Stomach (tissue), 8 donors: ENCODE measurements at regions not wholly inside any gene's neighbourhood (a gene's known extent, or its start where the extent isn't known, plus 50 kb on each side); places are given as distances from the start of the nearest gene placed in this dataset.

Experiments
- DNase-seq, 2 donors: peaks; one replicate each; pipeline versions ENCODE4 v3.0.0 to v3.0.0-alpha.2; 2013 to 2019
- H3K27ac ChIP-seq, 5 donors: fragments of 200-600 bp in 4 of 5; sonication (generic) in 4 of 5; one replicate each; pipeline ENCODE4 v1.5.1; 2013 to 2019; ENCODE audit warnings: mild to moderate bottlenecking in 1 of 5, moderate library complexity in 1 of 5
- H3K27me3 ChIP-seq, 3 donors: fragments of 200-600 bp; sonication (generic); one replicate each; pipeline ENCODE4 v1.5.1; 2017 to 2019; ENCODE audit warnings: mixed run types in 1 of 3
- H3K36me3 ChIP-seq, 4 donors: fragments of 200-600 bp; sonication (generic); 1 replicate in 3 of 4; 2 replicates in 1 of 4; pipeline ENCODE4 v1.5.1; 2016 to 2019
- H3K4me1 ChIP-seq, 4 donors: fragments of 200-600 bp; sonication (generic); one replicate each; pipeline ENCODE4 v1.5.1; 2016 to 2019
- H3K4me3 ChIP-seq, 4 donors: fragments of 200-600 bp; sonication (generic) in 3 of 4; one replicate each; pipeline ENCODE4 v1.5.1; 2016 to 2019; ENCODE audit warnings: mild to moderate bottlenecking in 1 of 4
- H3K9me3 ChIP-seq, 4 donors: fragments of 200-600 bp; sonication (generic); one replicate each; pipeline ENCODE4 v1.5.1; 2016 to 2019
- EP300 ChIP-seq: sonication (generic); formaldehyde crosslinking; IDR thresholded peaks from one replicate; pipeline ENCODE4 v1.6.1; 2017; ENCODE audit warnings: antibody characterized with exemption
- POLR2A ChIP-seq, 4 donors: fragments of 450-650 bp; IDR thresholded peaks; one replicate each; pipeline ENCODE4 v1.6.1; 2016; ENCODE audit warnings: antibody characterized with exemption in 4 of 4, control low read depth in 2 of 4, mild to moderate bottlenecking in 1 of 4, moderate library complexity in 1 of 4
- POLR2AphosphoS5 ChIP-seq, 3 donors: sonication (generic); formaldehyde crosslinking; IDR thresholded peaks; one replicate each; pipeline ENCODE4 v1.6.1; 2016; ENCODE audit warnings: antibody characterized with exemption in 3 of 3
- WGBS, 5 donors: extraction: QIAGEN DNeasy Blood & Tissue Kit in 3 of 5; methylation state at CpG; one replicate each; pipeline versions ENCODE4 v1.1.5 to v1.1.7; 2013 to 2018; 5-methylcytosine and 5-hydroxymethylcytosine counted together
- intact Hi-C: fragments of 100-400 bp; cut with DNase I; formaldehyde crosslinking; loops from one replicate; pipeline ENCODE4 v1.15.1; 2023; ENCODE audit warnings: low total_unique reads
- TF ChIP-seq, protein P1 (sequence below), 7 experiments: fragments of 450-650 bp in 4 of 7; fragments of 200-600 bp in 3 of 7; sonication (generic) in 3 of 7; IDR thresholded peaks; one replicate each; pipeline ENCODE4 v1.5.1; 2016 to 2019; ENCODE audit warnings: antibody characterized with exemption in 7 of 7, control low read depth in 2 of 7, mild to moderate bottlenecking in 1 of 7
- donor health status: healthy with polysubstance abuse.
- donor health status: Bipolar disorder and iron deficiency.
- donor health status: healthy.

DNA sequence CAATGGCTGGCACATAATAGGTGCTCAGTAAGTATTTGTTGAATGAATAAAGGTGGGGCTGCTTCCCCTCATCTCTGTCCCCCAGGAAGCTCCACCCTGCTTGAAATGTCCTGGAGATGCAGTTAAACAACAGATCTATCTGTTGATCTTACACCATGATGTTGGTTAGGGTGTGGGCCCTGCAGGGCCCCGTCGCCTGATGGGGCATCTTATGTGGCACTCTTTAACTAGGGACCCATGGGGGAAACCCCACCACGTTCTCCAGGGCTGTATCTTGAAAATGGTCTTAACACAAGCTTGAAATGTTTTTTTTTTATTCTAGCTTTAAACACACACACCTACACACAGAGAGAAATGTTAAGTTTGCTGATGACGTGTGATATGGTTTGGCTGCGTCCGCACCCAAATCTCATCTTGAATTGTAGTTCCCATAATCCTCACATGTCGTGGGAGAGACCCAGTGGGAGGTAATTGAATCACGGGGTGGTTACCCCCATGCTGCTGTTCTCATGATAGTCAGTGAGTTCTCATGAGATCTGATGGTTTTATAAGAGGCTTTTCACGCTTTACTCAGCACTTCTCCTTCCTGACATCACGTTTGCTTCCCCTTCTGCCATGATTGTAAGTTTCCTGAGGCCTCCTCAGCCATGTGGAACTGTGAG, 741.7 kb downstream of the VRK1 start:
- 70 to 78% (median 71%) methylated on average over 10 of the region's 10 CpGs for WGBS, 5 donors
- Histone ChIP-seq H3K27ac (no peak overlapping the region), H3K36me3 (no peaks in the 10 kb centered on the region), H3K4me1 (no peaks in the 10 kb centered on the region), H3K9me3 (no peaks in the 10 kb centered on the region), H3K4me3 (no peak overlapping the region), H3K27me3 (peaks cover 0 to 9% (median 0%) of the 10 kb centered on the region in 3 donors)
- no peak for DNase-seq
- intact Hi-C loops, result no loop called here
- TF ChIP-seq POLR2A (IDR thresholded peaks at IDR 0.05) (no peak), POLR2AphosphoS5 (IDR thresholded peaks at IDR 0.05) (no peak), EP300 (no peak)
- TF ChIP-seq, protein P1, sequence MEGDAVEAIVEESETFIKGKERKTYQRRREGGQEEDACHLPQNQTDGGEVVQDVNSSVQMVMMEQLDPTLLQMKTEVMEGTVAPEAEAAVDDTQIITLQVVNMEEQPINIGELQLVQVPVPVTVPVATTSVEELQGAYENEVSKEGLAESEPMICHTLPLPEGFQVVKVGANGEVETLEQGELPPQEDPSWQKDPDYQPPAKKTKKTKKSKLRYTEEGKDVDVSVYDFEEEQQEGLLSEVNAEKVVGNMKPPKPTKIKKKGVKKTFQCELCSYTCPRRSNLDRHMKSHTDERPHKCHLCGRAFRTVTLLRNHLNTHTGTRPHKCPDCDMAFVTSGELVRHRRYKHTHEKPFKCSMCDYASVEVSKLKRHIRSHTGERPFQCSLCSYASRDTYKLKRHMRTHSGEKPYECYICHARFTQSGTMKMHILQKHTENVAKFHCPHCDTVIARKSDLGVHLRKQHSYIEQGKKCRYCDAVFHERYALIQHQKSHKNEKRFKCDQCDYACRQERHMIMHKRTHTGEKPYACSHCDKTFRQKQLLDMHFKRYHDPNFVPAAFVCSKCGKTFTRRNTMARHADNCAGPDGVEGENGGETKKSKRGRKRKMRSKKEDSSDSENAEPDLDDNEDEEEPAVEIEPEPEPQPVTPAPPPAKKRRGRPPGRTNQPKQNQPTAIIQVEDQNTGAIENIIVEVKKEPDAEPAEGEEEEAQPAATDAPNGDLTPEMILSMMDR (IDR thresholded peaks at IDR 0.05), result no peak

DNA sequence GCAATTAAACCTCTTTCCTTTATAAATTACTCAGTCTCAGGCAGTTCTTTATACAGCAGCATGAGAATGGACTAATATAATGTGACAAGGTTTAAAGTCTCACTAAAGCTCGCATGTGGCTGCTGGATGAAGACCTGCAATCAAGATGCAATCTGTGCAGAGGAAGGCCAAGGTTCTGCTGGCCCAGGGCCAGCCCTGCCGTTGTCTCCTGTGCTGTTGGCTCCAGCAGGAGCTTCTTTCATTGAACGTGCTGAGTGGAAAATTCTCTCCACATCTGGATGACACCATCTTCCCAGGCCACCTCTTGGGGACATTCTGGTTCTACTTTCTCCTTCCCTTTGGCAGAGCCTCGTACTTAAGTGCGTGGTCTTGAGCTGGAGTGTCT, 742.2 kb downstream of the VRK1 start:
- Histone ChIP-seq H3K27ac (no peak overlapping the region), H3K4me1 (no peaks in the 10 kb centered on the region), H3K36me3 (no peaks in the 10 kb centered on the region), H3K27me3 (peaks cover 0 to 8% (median 0%) of the 10 kb centered on the region in 3 donors), H3K4me3 (no peak overlapping the region), H3K9me3 (no peaks in the 10 kb centered on the region)
- no peak for DNase-seq
- intact Hi-C loops, result no loop called here
- 59 to 74% (median 70%) methylated on average over 5 of the region's 5 CpGs for WGBS, 5 donors
- TF ChIP-seq, protein P1 (IDR thresholded peaks at IDR 0.05), result no peak

DNA sequence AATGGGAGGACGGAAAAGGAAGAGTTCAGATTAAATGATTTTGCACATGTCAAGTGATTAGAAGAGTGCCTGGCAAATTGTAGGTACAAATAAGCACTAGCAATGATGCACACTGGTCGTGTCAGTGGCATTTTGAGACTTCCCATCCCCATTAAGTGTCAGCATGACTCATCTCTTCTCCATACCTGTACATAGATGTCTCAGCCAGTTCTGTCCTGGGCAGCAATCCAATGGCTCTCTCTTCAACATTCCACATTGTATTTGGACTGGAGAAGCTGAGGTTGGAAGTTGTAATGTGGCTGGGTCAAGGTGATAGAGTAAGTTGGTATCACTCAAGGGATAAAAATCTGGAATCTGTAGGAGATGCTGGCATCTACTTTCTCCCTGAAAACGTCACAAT, 742.7 kb downstream of the VRK1 start:
- 66 to 73% (median 66%) methylated on average over 3 of the region's 3 CpGs for WGBS, 5 donors
- intact Hi-C loops, result no loop called here
- no peaks in the 10 kb centered on the region for H3K9me3 ChIP-seq
- no peak overlapping the region for H3K4me3 ChIP-seq
- no peak for DNase-seq
- TF ChIP-seq, protein P1 (IDR thresholded peaks at IDR 0.05), result no peak
- TF ChIP-seq EP300 (no peak), POLR2AphosphoS5 (IDR thresholded peaks at IDR 0.05) (no peak), POLR2A (IDR thresholded peaks at IDR 0.05) (no peak)
- H3K4me1 ChIP-seq, result no peaks in the 10 kb centered on the region
- no peaks in the 10 kb centered on the region for H3K36me3 ChIP-seq
- H3K27ac ChIP-seq, result no peak overlapping the region
- H3K27me3 ChIP-seq, result peaks cover 0 to 3% (median 0%) of the 10 kb centered on the region in 3 donors

DNA sequence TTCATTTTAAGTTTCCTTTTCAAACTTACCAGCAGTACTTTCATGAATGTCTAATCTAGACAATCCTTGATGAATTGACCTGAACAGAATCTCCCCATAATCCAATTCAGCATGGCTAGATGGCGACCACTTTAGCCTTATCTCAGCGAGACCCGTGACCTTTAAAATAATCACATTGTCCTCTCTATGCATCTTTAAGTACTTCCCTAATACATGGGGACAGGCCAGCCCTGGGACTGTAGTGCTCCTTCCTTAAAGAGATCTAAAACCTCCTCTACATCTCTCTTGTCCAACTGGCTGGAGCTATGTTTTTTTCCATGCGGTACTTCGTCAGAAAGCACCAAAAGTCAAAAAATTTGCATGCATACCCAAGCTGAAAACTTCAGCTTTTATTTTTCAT, 746.0 kb downstream of the VRK1 start:
- Histone ChIP-seq H3K27ac (no peak overlapping the region), H3K9me3 (no peaks in the 10 kb centered on the region), H3K4me1 (no peaks in the 10 kb centered on the region), H3K36me3 (no peaks in the 10 kb centered on the region), H3K4me3 (no peak overlapping the region), H3K27me3 (no peaks in the 10 kb centered on the region)
- DNase-seq, result no peak
- 58 to 70% (median 61%) methylated on average over 5 of the region's 5 CpGs for WGBS, 5 donors
- intact Hi-C loops, result no loop called here
- TF ChIP-seq, protein P1 (IDR thresholded peaks at IDR 0.05), result no peak
- TF ChIP-seq POLR2AphosphoS5 (IDR thresholded peaks at IDR 0.05), result no peak
- no peak for TF ChIP-seq POLR2A (IDR thresholded peaks at IDR 0.05)
- no peak for TF ChIP-seq EP300
